ENCODE measurements at regions not wholly inside any gene's neighbourhood (a gene's known extent, or its start where the extent isn't known, plus 50 kb on each side); places are given as distances from the start of the nearest gene placed in this dataset.

- TF ChIP-seq, protein P1, sequence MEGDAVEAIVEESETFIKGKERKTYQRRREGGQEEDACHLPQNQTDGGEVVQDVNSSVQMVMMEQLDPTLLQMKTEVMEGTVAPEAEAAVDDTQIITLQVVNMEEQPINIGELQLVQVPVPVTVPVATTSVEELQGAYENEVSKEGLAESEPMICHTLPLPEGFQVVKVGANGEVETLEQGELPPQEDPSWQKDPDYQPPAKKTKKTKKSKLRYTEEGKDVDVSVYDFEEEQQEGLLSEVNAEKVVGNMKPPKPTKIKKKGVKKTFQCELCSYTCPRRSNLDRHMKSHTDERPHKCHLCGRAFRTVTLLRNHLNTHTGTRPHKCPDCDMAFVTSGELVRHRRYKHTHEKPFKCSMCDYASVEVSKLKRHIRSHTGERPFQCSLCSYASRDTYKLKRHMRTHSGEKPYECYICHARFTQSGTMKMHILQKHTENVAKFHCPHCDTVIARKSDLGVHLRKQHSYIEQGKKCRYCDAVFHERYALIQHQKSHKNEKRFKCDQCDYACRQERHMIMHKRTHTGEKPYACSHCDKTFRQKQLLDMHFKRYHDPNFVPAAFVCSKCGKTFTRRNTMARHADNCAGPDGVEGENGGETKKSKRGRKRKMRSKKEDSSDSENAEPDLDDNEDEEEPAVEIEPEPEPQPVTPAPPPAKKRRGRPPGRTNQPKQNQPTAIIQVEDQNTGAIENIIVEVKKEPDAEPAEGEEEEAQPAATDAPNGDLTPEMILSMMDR (IDR thresholded peaks at IDR 0.05): no peak
- Histone ChIP-seq H3K36me3 (no peaks in the 10 kb centered on the region), H3K27ac (no peak overlapping the region), H3K27me3 (no peaks in the 10 kb centered on the region), H3K9me3 (no peaks in the 10 kb centered on the region), H3K4me1 (no peaks in the 10 kb centered on the region), H3K4me3 (no peak overlapping the region)
- intact Hi-C loops (cut with DNase I): no loop called here
- DNase-seq: no peak
- no peak for ATAC-seq
Measured at GRCh38 chr9:30382271-30382670, 2002.2 kb upstream of the ACO1 start.

DNA sequence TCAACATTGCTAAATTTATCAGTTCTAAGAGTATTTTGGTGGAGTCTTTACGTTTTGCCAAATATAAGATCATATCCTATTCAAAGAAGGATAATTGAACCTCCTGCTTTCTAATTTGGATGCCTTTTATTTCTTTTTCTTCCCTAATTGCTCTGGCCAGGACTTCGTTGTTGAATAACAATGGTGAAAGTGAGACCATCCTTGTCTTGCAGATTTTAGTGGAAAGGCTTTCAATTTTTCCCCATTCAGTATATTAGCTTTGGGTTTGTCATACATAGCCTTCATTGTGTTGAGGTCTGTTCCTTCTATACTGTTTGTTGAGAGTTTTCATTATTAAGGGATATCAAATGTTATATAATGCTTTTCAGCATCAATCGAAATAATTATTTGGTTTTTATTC is 1974.2 kb upstream of the ACO1 start:
- no peak for ATAC-seq
- intact Hi-C loops (cut with DNase I): no loop called here
- no peak overlapping the region for H3K27ac ChIP-seq
- TF ChIP-seq, protein P1 (IDR thresholded peaks at IDR 0.05): no peak
- H3K36me3 ChIP-seq: no peaks in the 10 kb centered on the region
- DNase-seq: no peak
- no peaks in the 10 kb centered on the region for H3K4me1 ChIP-seq
- no peak overlapping the region for H3K4me3 ChIP-seq
- H3K9me3 ChIP-seq: no peaks in the 10 kb centered on the region
- H3K27me3 ChIP-seq: no peaks in the 10 kb centered on the region

GRCh38 chr9:30411571-30411970 is 1972.9 kb upstream of the ACO1 start:
- H3K27me3 ChIP-seq: no peaks in the 10 kb centered on the region
- ATAC-seq: no peak
- TF ChIP-seq, protein P1 (IDR thresholded peaks at IDR 0.05): no peak
- intact Hi-C loops (cut with DNase I): no loop called here
- H3K9me3 ChIP-seq: no peaks in the 10 kb centered on the region
- DNase-seq: no peak
- no peaks in the 10 kb centered on the region for H3K36me3 ChIP-seq
- no peak overlapping the region for H3K27ac ChIP-seq
- H3K4me3 ChIP-seq: no peak overlapping the region
- no peaks in the 10 kb centered on the region for H3K4me1 ChIP-seq

GRCh38 chr9:30459156-30459555 is 1925.3 kb upstream of the ACO1 start:
- intact Hi-C loops (cut with DNase I): no loop called here
- no peaks in the 10 kb centered on the region for H3K9me3 ChIP-seq
- TF ChIP-seq, protein P1 (IDR thresholded peaks at IDR 0.05): no peak

GRCh38 chr9:30476826-30477225 is 1907.6 kb upstream of the ACO1 start:
- ATAC-seq (no peak), DNase-seq (no peak)
- TF ChIP-seq, protein P1 (IDR thresholded peaks at IDR 0.05): no peak
- no peak overlapping the region for H3K4me3 ChIP-seq
- intact Hi-C loops (cut with DNase I): no loop called here
- H3K36me3 ChIP-seq: no peaks in the 10 kb centered on the region
- peaks cover 3% of the 10 kb centered on the region for H3K9me3 ChIP-seq
- no peaks in the 10 kb centered on the region for H3K27me3 ChIP-seq
- H3K4me1 ChIP-seq: no peaks in the 10 kb centered on the region
- no peak overlapping the region for H3K27ac ChIP-seq

More at GRCh38 chr9:30459156-30459555, 1925.3 kb upstream of the ACO1 start:
- H3K36me3 ChIP-seq: no peaks in the 10 kb centered on the region
- H3K27me3 ChIP-seq: no peaks in the 10 kb centered on the region
- ATAC-seq (no peak), DNase-seq (no peak)
- no peaks in the 10 kb centered on the region for H3K4me1 ChIP-seq
- H3K4me3 ChIP-seq: no peak overlapping the region
- H3K27ac ChIP-seq: no peak overlapping the region

GRCh38 chr9:30478684-30479083 is 1905.8 kb upstream of the ACO1 start:
- TF ChIP-seq, protein P1 (IDR thresholded peaks at IDR 0.05): no peak
- Histone ChIP-seq H3K27ac (no peak overlapping the region), H3K4me1 (no peaks in the 10 kb centered on the region), H3K9me3 (peaks cover 3% of the 10 kb centered on the region), H3K36me3 (no peaks in the 10 kb centered on the region), H3K4me3 (no peak overlapping the region), H3K27me3 (no peaks in the 10 kb centered on the region)
- intact Hi-C loops (cut with DNase I): no loop called here
- ATAC-seq (no peak), DNase-seq (no peak)
